Liver (tissue), 3 donors: ENCODE measurements at regions not wholly inside any gene's neighbourhood (a gene's known extent, or its start where the extent isn't known, plus 50 kb on each side); places are given as distances from the start of the nearest gene placed in this dataset.

Experiments used
- FOXA1 ChIP-seq: IDR thresholded peaks from 2 replicates; pipeline ENCODE4 v1.6.1; 2016; ENCODE audit warnings: antibody characterized with exemption
- REST ChIP-seq: IDR thresholded peaks from 2 replicates; pipeline ENCODE4 v1.6.1; 2016; ENCODE audit warnings: antibody characterized with exemption, mild to moderate bottlenecking
- RXRA ChIP-seq, 2 donors: IDR thresholded peaks; 2 replicates each; pipeline ENCODE4 v1.6.1; 2017 to 2018; ENCODE audit warnings: antibody characterized with exemption in 2 of 2, mild to moderate bottlenecking in 1 of 2
- TF ChIP-seq, protein P1 (sequence below): fragments of 150-350 bp; IDR thresholded peaks from 2 replicates; pipeline ENCODE4 v1.5.1; 2017; ENCODE audit warnings: improper control_type of control experiment, low read depth, low read length; ENCODE audit not compliant: missing input control
- donor health status: healthy.
- donor health status: healthy.

DNA sequence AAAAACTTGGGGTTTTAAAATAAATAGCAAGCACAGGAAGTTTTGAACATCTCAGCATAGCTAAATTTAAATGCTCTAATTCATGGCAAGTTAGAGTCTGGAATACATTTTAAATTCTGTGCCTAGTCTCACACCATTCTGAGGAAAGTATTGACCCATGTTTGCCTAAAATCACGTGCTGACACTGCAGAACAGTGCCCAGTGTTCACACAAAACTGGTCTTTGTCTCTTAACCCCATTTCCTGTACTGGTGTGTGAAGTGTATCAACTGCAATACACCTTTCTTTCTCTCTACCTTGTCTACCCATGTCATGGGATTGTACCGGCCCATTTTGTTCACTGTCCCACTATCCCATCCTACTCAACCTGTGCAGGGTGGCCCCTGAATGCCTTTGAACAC lies 749.7 kb upstream of the POM121L12 start:
- TF ChIP-seq, protein P1, sequence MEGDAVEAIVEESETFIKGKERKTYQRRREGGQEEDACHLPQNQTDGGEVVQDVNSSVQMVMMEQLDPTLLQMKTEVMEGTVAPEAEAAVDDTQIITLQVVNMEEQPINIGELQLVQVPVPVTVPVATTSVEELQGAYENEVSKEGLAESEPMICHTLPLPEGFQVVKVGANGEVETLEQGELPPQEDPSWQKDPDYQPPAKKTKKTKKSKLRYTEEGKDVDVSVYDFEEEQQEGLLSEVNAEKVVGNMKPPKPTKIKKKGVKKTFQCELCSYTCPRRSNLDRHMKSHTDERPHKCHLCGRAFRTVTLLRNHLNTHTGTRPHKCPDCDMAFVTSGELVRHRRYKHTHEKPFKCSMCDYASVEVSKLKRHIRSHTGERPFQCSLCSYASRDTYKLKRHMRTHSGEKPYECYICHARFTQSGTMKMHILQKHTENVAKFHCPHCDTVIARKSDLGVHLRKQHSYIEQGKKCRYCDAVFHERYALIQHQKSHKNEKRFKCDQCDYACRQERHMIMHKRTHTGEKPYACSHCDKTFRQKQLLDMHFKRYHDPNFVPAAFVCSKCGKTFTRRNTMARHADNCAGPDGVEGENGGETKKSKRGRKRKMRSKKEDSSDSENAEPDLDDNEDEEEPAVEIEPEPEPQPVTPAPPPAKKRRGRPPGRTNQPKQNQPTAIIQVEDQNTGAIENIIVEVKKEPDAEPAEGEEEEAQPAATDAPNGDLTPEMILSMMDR, result no peak
- no peak for TF ChIP-seq FOXA1
- TF ChIP-seq RXRA (IDR thresholded peaks at IDR 0.05), result peak in 1 of 2 donors; percentile 42
- no peak for TF ChIP-seq REST
